Stomach (tissue), 8 donors: ENCODE measurements at regions not wholly inside any gene's neighbourhood (a gene's known extent, or its start where the extent isn't known, plus 50 kb on each side); places are given as distances from the start of the nearest gene placed in this dataset.

ENCODE experiments used
- DNase-seq, 2 donors: peaks; one replicate each; pipeline versions ENCODE4 v3.0.0 to v3.0.0-alpha.2; 2013 to 2019
- H3K27ac ChIP-seq, 5 donors: fragments of 200-600 bp in 4 of 5; sonication (generic) in 4 of 5; one replicate each; pipeline ENCODE4 v1.5.1; 2013 to 2019; ENCODE audit warnings: mild to moderate bottlenecking in 1 of 5, moderate library complexity in 1 of 5
- H3K27me3 ChIP-seq, 3 donors: fragments of 200-600 bp; sonication (generic); one replicate each; pipeline ENCODE4 v1.5.1; 2017 to 2019; ENCODE audit warnings: mixed run types in 1 of 3
- H3K36me3 ChIP-seq, 4 donors: fragments of 200-600 bp; sonication (generic); 1 replicate in 3 of 4; 2 replicates in 1 of 4; pipeline ENCODE4 v1.5.1; 2016 to 2019
- H3K4me1 ChIP-seq, 4 donors: fragments of 200-600 bp; sonication (generic); one replicate each; pipeline ENCODE4 v1.5.1; 2016 to 2019
- H3K4me3 ChIP-seq, 4 donors: fragments of 200-600 bp; sonication (generic) in 3 of 4; one replicate each; pipeline ENCODE4 v1.5.1; 2016 to 2019; ENCODE audit warnings: mild to moderate bottlenecking in 1 of 4
- H3K9me3 ChIP-seq, 4 donors: fragments of 200-600 bp; sonication (generic); one replicate each; pipeline ENCODE4 v1.5.1; 2016 to 2019
- EP300 ChIP-seq: sonication (generic); formaldehyde crosslinking; IDR thresholded peaks from one replicate; pipeline ENCODE4 v1.6.1; 2017; ENCODE audit warnings: antibody characterized with exemption
- POLR2A ChIP-seq, 4 donors: fragments of 450-650 bp; IDR thresholded peaks; one replicate each; pipeline ENCODE4 v1.6.1; 2016; ENCODE audit warnings: antibody characterized with exemption in 4 of 4, control low read depth in 2 of 4, mild to moderate bottlenecking in 1 of 4, moderate library complexity in 1 of 4
- POLR2AphosphoS5 ChIP-seq, 3 donors: sonication (generic); formaldehyde crosslinking; IDR thresholded peaks; one replicate each; pipeline ENCODE4 v1.6.1; 2016; ENCODE audit warnings: antibody characterized with exemption in 3 of 3
- WGBS, 5 donors: extraction: QIAGEN DNeasy Blood & Tissue Kit in 3 of 5; methylation state at CpG; one replicate each; pipeline versions ENCODE4 v1.1.5 to v1.1.7; 2013 to 2018; 5-methylcytosine and 5-hydroxymethylcytosine counted together
- intact Hi-C: fragments of 100-400 bp; cut with DNase I; formaldehyde crosslinking; loops from one replicate; pipeline ENCODE4 v1.15.1; 2023; ENCODE audit warnings: low total_unique reads
- TF ChIP-seq, protein P1 (sequence below), 7 experiments: fragments of 450-650 bp in 4 of 7; fragments of 200-600 bp in 3 of 7; sonication (generic) in 3 of 7; IDR thresholded peaks; one replicate each; pipeline ENCODE4 v1.5.1; 2016 to 2019; ENCODE audit warnings: antibody characterized with exemption in 7 of 7, control low read depth in 2 of 7, mild to moderate bottlenecking in 1 of 7
- donor health status: healthy with polysubstance abuse.
- donor health status: Bipolar disorder and iron deficiency.
- donor health status: healthy.

DNA sequence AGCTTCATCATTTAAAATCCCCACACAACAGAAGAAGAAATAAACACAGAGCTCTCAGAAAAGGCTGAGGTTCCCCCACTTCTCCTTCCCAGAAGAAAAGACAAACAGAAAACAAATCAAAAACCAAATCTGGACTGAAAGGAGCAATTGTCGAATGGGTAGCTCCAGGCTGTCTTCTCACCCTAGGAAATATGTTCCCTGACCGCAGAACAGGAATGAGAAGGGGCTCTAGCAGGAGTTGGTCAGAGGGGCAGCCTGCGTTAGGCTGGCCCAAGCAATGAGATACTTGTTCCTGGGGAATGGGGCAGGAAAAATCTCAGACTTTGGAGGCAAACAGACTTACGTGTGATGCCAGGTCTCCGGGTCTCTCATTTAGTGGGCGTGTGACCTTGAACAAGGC, 562.6 kb upstream of the CADM1 start:
- H3K9me3 ChIP-seq = no peaks in the 10 kb centered on the region
- no peak overlapping the region for H3K27ac ChIP-seq
- H3K27me3 ChIP-seq = peaks cover 0 to 40% (median 3%) of the 10 kb centered on the region in 3 donors
- WGBS, 5 donors = 82 to 87% (median 84%) methylated on average over 6 of the region's 6 CpGs
- peaks cover 0 to 10% (median 8%) of the 10 kb centered on the region in 4 donors for H3K4me1 ChIP-seq
- TF ChIP-seq, protein P1, sequence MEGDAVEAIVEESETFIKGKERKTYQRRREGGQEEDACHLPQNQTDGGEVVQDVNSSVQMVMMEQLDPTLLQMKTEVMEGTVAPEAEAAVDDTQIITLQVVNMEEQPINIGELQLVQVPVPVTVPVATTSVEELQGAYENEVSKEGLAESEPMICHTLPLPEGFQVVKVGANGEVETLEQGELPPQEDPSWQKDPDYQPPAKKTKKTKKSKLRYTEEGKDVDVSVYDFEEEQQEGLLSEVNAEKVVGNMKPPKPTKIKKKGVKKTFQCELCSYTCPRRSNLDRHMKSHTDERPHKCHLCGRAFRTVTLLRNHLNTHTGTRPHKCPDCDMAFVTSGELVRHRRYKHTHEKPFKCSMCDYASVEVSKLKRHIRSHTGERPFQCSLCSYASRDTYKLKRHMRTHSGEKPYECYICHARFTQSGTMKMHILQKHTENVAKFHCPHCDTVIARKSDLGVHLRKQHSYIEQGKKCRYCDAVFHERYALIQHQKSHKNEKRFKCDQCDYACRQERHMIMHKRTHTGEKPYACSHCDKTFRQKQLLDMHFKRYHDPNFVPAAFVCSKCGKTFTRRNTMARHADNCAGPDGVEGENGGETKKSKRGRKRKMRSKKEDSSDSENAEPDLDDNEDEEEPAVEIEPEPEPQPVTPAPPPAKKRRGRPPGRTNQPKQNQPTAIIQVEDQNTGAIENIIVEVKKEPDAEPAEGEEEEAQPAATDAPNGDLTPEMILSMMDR (IDR thresholded peaks at IDR 0.05) = no peak
- TF ChIP-seq EP300 = no peak
- TF ChIP-seq POLR2AphosphoS5 (IDR thresholded peaks at IDR 0.05) = no peak
- TF ChIP-seq POLR2A (IDR thresholded peaks at IDR 0.05) = no peak
- H3K36me3 ChIP-seq = no peaks in the 10 kb centered on the region
- intact Hi-C loops = no loop called here
- DNase-seq = no peak
- no peak overlapping the region for H3K4me3 ChIP-seq

- H3K27me3 ChIP-seq = peaks cover 0 to 38% (median 3%) of the 10 kb centered on the region in 3 donors
- WGBS, 5 donors = 79 to 88% (median 82%) methylated on average over 8 of the region's 8 CpGs
- no peaks in the 10 kb centered on the region for H3K36me3 ChIP-seq
- no peak overlapping the region for H3K27ac ChIP-seq
- H3K9me3 ChIP-seq = no peaks in the 10 kb centered on the region
- H3K4me1 ChIP-seq = peaks cover 0 to 10% (median 8%) of the 10 kb centered on the region in 4 donors
- TF ChIP-seq EP300 = no peak
- no peak for TF ChIP-seq POLR2AphosphoS5 (IDR thresholded peaks at IDR 0.05)
- TF ChIP-seq POLR2A (IDR thresholded peaks at IDR 0.05) = no peak
- TF ChIP-seq, protein P1 (IDR thresholded peaks at IDR 0.05) = no peak
- H3K4me3 ChIP-seq = no peak overlapping the region
- intact Hi-C loops = no loop called here
- no peak for DNase-seq
These were observed 561.8 kb upstream of the CADM1 start for GRCh38 chr11:116065986-116066385.

GRCh38 chr11:116065191-116065895, 561.1 kb upstream of the CADM1 start:
- Histone ChIP-seq H3K4me3 (no peak overlapping the region), H3K27me3 (peaks cover 0 to 31% (median 0%) of the 10 kb centered on the region in 3 donors), H3K9me3 (no peaks in the 10 kb centered on the region), H3K4me1 (peaks cover 0 to 10% (median 8%) of the 10 kb centered on the region in 4 donors), H3K27ac (no peak overlapping the region), H3K36me3 (no peaks in the 10 kb centered on the region)
- WGBS, 5 donors = 75 to 85% (median 82%) methylated on average over 10 of the region's 10 CpGs
- peak in 1 of 2 donors; percentile 67 for DNase-seq
- TF ChIP-seq, protein P1 (IDR thresholded peaks at IDR 0.05) = no peak
- no peak for TF ChIP-seq POLR2A (IDR thresholded peaks at IDR 0.05)
- TF ChIP-seq POLR2AphosphoS5 (IDR thresholded peaks at IDR 0.05) = no peak
- no peak for TF ChIP-seq EP300
- intact Hi-C loops = no loop called here

DNA sequence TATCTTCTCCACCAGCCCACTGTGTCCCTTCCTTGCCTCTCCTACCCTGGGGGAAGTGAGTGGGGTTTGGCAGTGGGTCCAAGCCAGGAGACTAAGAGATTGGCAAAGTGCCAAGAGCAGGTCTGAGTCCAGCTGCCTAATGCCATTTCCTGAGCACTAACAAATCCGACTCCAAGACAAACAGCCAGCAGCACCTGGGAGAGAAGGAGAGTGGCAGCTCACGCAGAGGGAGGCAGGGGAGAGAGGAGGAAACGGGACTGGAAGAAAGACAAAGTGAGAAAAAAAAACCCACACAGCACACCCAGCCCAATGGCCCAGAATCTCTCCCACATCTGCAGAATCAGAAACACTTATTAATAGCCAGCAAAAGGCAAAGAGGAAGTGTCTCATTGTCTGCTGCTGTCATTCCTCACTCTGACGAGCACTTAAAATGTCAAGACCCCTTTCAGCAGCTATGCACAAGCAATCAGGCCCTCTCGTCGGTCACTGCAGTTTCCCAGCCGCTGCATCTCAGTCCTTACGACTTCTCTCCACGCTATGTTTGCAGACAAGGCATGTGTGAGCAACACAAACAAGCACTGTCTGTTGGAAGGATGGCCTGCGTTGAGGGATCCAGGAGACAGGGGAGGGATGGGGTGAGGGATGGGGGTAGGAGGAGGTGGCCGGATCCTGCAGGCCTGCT, 558.4 kb upstream of the CADM1 start:
- peak in 1 of 2 donors; percentile 72 for DNase-seq
- peaks cover 0 to 10% (median 8%) of the 10 kb centered on the region in 4 donors for H3K4me1 ChIP-seq
- H3K9me3 ChIP-seq = no peaks in the 10 kb centered on the region
- WGBS, 5 donors = 12 to 17% (median 14%) methylated on average over 11 of the region's 11 CpGs
- H3K4me3 ChIP-seq = no peak overlapping the region
- intact Hi-C loops = no loop called here
- H3K27me3 ChIP-seq = peaks cover 0 to 29% (median 0%) of the 10 kb centered on the region in 3 donors
- H3K36me3 ChIP-seq = no peaks in the 10 kb centered on the region
- H3K27ac ChIP-seq = no peak overlapping the region
- TF ChIP-seq POLR2A (IDR thresholded peaks at IDR 0.05) (no peak), EP300 (no peak)
- TF ChIP-seq, protein P1 (IDR thresholded peaks at IDR 0.05) = no peak
